GM10248 (cell line): ENCODE measurements at regions not wholly inside any gene's neighbourhood (a gene's known extent, or its start where the extent isn't known, plus 50 kb on each side); places are given as distances from the start of the nearest gene placed in this dataset.
"Not testable (repeated sequence)": the region's sequence is repeated elsewhere in the genome, so short reads cannot be mapped to it uniquely, and the experiment has no call there.

ENCODE experiments used
- CTCF ChIA-PET: fragments of 300-600 bp; sonication (Branson Sonifier 250); formaldehyde crosslinking; extraction: SDS; loops from one replicate; lab custom pipeline; 2021; ENCODE audit warnings: antibody characterized with exemption; lab: Yijun Ruan, JAX
- POLR2A ChIA-PET: fragments of 350-650 bp; sonication (Branson Sonifier 250); formaldehyde crosslinking; extraction: SDS; loops from one replicate; lab custom pipeline; 2020; ENCODE audit warnings: antibody characterized with exemption; lab: Yijun Ruan, JAX
- DNase-seq: peaks from one replicate; pipeline ENCODE4 v3.0.0; 2012; ENCODE audit errors: extremely low spot score
- CTCF ChIP-seq: IDR thresholded peaks from 2 replicates; pipeline ENCODE4 v1.5.1; 2012; ENCODE audit warnings: mild to moderate bottlenecking, low read depth; ENCODE audit errors: extremely low read depth, missing control alignments, control extremely low read depth

GRCh38 chr9:115462623-115463022 is 344.7 kb upstream of the TNC start:
- DNase-seq = no peak
- ChIA-PET POLR2A (no interaction called here), CTCF (no interaction called here)
- no peak for TF ChIP-seq CTCF

GRCh38 chr9:115466756-115467155 is 348.8 kb upstream of the TNC start:
- ChIA-PET POLR2A (no interaction called here), CTCF (interaction anchor here (0.7 kb wide), 1 partner anchor 18 kb away, joined by 3 read pairs; no protein-coding TSS in a partner anchor)
- DNase-seq = no peak

GRCh38 chr9:115469841-115470240 is 351.9 kb upstream of the TNC start:
- DNase-seq = no peak
- TF ChIP-seq CTCF = no peak
- ChIA-PET CTCF (no interaction called here), POLR2A (no interaction called here)

More at GRCh38 chr9:115466756-115467155, 348.8 kb upstream of the TNC start:
- TF ChIP-seq CTCF = no peak

GRCh38 chr9:115473032-115473431 is 355.1 kb upstream of the TNC start:
- DNase-seq, POLR2A ChIA-PET, CTCF ChIA-PET: not testable (repeated sequence)

GRCh38 chr9:115481769-115482168 is 363.8 kb upstream of the TNC start:
- POLR2A ChIA-PET = no interaction called here
- CTCF ChIA-PET = no interaction called here
- no peak for TF ChIP-seq CTCF
- DNase-seq = no peak

GRCh38 chr9:115482747-115483146 is 364.8 kb upstream of the TNC start:
- no peak for TF ChIP-seq CTCF
- POLR2A ChIA-PET = no interaction called here
- CTCF ChIA-PET = interaction anchor here (1.5 kb wide), 1 partner anchor 15 kb away, joined by 5 read pairs; no protein-coding TSS in a partner anchor
- no peak for DNase-seq

GRCh38 chr9:115492869-115493268 is 374.9 kb upstream of the TNC start:
- TF ChIP-seq CTCF = no peak
- ChIA-PET POLR2A (no interaction called here), CTCF (interaction anchor here (1.2 kb wide), 1 partner anchor 54 kb away, joined by 3 read pairs; no protein-coding TSS in a partner anchor)
- no peak for DNase-seq
